ENCODE measurements at regions not wholly inside any gene's neighbourhood (a gene's known extent, or its start where the extent isn't known, plus 50 kb on each side); places are given as distances from the start of the nearest gene placed in this dataset.

GRCh38 chr12:85632390-85632789 is 203.8 kb downstream of the RASSF9 start (continued):
- TF ChIP-seq GTF2I (CRISPR knock-in tag; conservative IDR thresholded peaks at IDR 0.05): no peak
- TF ChIP-seq IRF1 (CRISPR knock-in tag; IDR thresholded peaks at IDR 0.05): no peak
- TF ChIP-seq ERG (CRISPR knock-in tag; IDR thresholded peaks at IDR 0.05): no peak
- TF ChIP-seq CREB1 (CRISPR knock-in tag; IDR thresholded peaks at IDR 0.05): no peak
- no peak for TF ChIP-seq TP53 (CRISPR knock-in tag; IDR thresholded peaks at IDR 0.05)
- TF ChIP-seq ZNF317 (CRISPR knock-in tag; IDR thresholded peaks at IDR 0.05; ENCODE audit: borderline replicate concordance, low read depth): no peak
- TF ChIP-seq CDX4 (CRISPR knock-in tag; IDR thresholded peaks at IDR 0.05; ENCODE audit: borderline replicate concordance): no peak
- no peak for TF ChIP-seq ZBTB43 (CRISPR knock-in tag; IDR thresholded peaks at IDR 0.05)
- TF ChIP-seq RORB (CRISPR knock-in tag; IDR thresholded peaks at IDR 0.05): no peak
- no peak for TF ChIP-seq ZNF263 (CRISPR knock-in tag; IDR thresholded peaks at IDR 0.05; ENCODE audit: low read depth)
- no peak for TF ChIP-seq ZNF423 (CRISPR knock-in tag; IDR thresholded peaks at IDR 0.05)
- TF ChIP-seq TEAD1 (CRISPR knock-in tag; IDR thresholded peaks at IDR 0.05): no peak
- no peak for TF ChIP-seq NR1H2 (CRISPR knock-in tag; IDR thresholded peaks at IDR 0.05)
- no peak for TF ChIP-seq ZNF396 (CRISPR knock-in tag; IDR thresholded peaks at IDR 0.05; ENCODE audit: borderline replicate concordance)

GRCh38 chr12:85633491-85633890 is 202.7 kb downstream of the RASSF9 start:
- TF ChIP-seq ZNF671 (CRISPR knock-in tag; IDR thresholded peaks at IDR 0.05) (no peak), ZNF281 (CRISPR knock-in tag; IDR thresholded peaks at IDR 0.05) (no peak), RELA (CRISPR knock-in tag; IDR thresholded peaks at IDR 0.05; ENCODE audit: borderline replicate concordance) (no peak), FOXP1 (CRISPR knock-in tag; IDR thresholded peaks at IDR 0.05; ENCODE audit: borderline replicate concordance) (no peak), FOXP4 (CRISPR knock-in tag; IDR thresholded peaks at IDR 0.05) (no peak), FOXK1 (CRISPR knock-in tag; IDR thresholded peaks at IDR 0.05) (no peak), E2F1 (CRISPR knock-in tag; IDR thresholded peaks at IDR 0.05) (no peak), PRRX2 (CRISPR knock-in tag; IDR thresholded peaks at IDR 0.05) (no peak), ZNF425 (CRISPR knock-in tag; conservative IDR thresholded peaks at IDR 0.05) (no peak), NR2C2 (CRISPR knock-in tag; IDR thresholded peaks at IDR 0.05) (no peak)
- CTCF ChIA-PET: no interaction called here

More at GRCh38 chr12:85633491-85633890, 202.7 kb downstream of the RASSF9 start:
- Mint-ChIP-seq H3K36me3 (no peaks in the 10 kb centered on the region), H3K27me3 (ENCODE audit: low read depth) (no peaks in the 10 kb centered on the region), H3K9me3 (peaks cover 2% of the 10 kb centered on the region), H3K4me3 (no peak overlapping the region), H3K4me1 (0 out of 2 replicates have a peak, but pooled peaks cover 2% of the 10 kb centered on the region), H3K27ac (no peak overlapping the region)
- POLR2A ChIA-PET: no interaction called here
- ATAC-seq: no peak
- no peak for DNase-seq (ENCODE audit: low spot score)

Data from WTC11 (cell line).